Adipocyte (in vitro differentiated cells): ENCODE measurements at regions not wholly inside any gene's neighbourhood (a gene's known extent, or its start where the extent isn't known, plus 50 kb on each side); places are given as distances from the start of the nearest gene placed in this dataset.
"Not testable (repeated sequence)": the region's sequence is repeated elsewhere in the genome, so short reads cannot be mapped to it uniquely, and the experiment has no call there.

Source experiments
- DNase-seq: peaks from one replicate; pipeline ENCODE4 v3.0.0-alpha.2; 2015; ENCODE audit warnings: low read depth
- H3K27me3 ChIP-seq: replicated peaks from 2 replicates; pipeline ENCODE4 v1.7.0; 2013; ENCODE audit warnings: mild to moderate bottlenecking, low read length, moderate library complexity; ENCODE audit not compliant: control insufficient read depth, insufficient read depth
- H3K36me3 ChIP-seq: 2 replicates; pipeline ENCODE4 v1.7.0; 2013; ENCODE audit warnings: low read length, mild to moderate bottlenecking, moderate library complexity; ENCODE audit not compliant: control insufficient read depth, insufficient read depth, severe bottlenecking
- H3K4me1 ChIP-seq: 2 replicates; pipeline ENCODE4 v1.7.0; 2013; ENCODE audit warnings: mild to moderate bottlenecking, low read length, moderate library complexity; ENCODE audit not compliant: control insufficient read depth, insufficient read depth
- H3K4me3 ChIP-seq: 2 replicates; pipeline ENCODE4 v1.7.0; 2013; ENCODE audit warnings: mild to moderate bottlenecking, low read length, moderate library complexity
- H3K9ac ChIP-seq: 2 replicates; pipeline ENCODE4 v1.7.0; 2013; ENCODE audit warnings: mild to moderate bottlenecking, low read length, moderate library complexity
- H3K9me3 ChIP-seq: 2 replicates; pipeline ENCODE4 v1.7.0; 2013; ENCODE audit warnings: mild to moderate bottlenecking, low read length, moderate library complexity; ENCODE audit not compliant: control insufficient read depth

DNA sequence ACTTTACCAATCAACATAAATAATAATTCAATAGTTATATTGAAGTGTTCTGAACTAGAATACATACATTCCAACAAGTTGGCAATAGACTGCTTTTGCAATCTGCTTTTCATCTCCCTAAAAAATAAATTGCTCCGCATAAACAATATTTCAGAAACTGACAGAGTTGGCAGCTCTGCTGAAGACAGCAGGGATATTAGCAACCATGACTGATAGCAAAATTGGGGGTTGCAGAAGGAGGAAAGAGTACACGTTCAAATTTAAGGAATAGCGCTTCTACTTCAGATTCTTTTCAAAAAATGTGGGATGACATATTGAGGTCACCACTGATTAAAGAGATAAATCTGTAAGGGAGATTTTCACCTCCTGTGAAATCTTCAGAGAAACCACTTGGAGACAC, 521.2 kb downstream of the DTWD2 start:
- no peak for DNase-seq
- no peaks in the 10 kb centered on the region for H3K4me1 ChIP-seq

DNA sequence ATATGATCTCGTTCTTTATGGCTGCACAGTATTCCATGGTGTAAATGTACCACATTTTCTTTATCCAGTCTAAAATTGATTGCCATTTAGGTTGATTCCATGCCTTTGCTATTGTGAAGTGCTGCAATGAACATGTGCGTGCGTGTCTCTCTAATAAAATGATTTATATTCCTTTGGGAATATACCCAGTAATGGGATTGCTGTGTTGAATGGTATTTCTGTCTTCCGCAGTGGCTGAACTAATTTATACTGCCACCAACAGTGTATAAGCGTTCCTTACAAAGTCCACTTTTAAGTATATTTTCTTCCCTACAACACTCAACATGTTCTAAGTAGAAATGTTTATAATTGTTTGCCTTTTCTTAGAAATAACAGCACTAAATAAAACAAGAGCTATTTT, 521.9 kb downstream of the DTWD2 start:
- Histone ChIP-seq H3K27me3 (no peaks in the 10 kb centered on the region), H3K9me3 (no peaks in the 10 kb centered on the region), H3K36me3 (no peaks in the 10 kb centered on the region), H3K9ac (no peak overlapping the region), H3K4me3 (no peak overlapping the region), H3K4me1 (no peaks in the 10 kb centered on the region)
- no peak for DNase-seq

More for the DNA sequence above, 521.2 kb downstream of the DTWD2 start:
- H3K4me3 ChIP-seq = no peak overlapping the region
- H3K36me3 ChIP-seq = no peaks in the 10 kb centered on the region
- no peak overlapping the region for H3K9ac ChIP-seq
- no peaks in the 10 kb centered on the region for H3K9me3 ChIP-seq
- no peaks in the 10 kb centered on the region for H3K27me3 ChIP-seq

DNA sequence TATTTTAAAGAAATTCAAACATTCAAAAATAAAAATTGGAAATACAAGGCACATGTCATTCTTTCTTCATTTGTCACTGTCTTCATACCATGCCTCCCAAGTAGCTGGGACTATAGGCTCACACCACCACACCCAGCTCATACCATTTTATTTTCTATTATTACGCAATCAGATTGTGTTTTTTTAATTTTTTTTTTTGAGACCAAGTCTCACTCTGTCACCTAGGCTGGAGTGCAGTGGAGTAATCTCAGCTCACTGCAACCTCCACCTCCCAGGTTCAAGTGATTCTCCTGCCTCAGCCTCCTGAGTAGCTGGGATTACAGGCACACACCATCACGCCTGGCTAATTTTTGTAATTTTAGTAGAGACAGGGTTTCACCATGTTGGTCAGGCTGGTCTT, 526.1 kb downstream of the DTWD2 start:
- H3K27me3 ChIP-seq, DNase-seq, H3K4me1 ChIP-seq, H3K36me3 ChIP-seq, H3K9me3 ChIP-seq, H3K9ac ChIP-seq, H3K4me3 ChIP-seq: not testable (repeated sequence)

DNA sequence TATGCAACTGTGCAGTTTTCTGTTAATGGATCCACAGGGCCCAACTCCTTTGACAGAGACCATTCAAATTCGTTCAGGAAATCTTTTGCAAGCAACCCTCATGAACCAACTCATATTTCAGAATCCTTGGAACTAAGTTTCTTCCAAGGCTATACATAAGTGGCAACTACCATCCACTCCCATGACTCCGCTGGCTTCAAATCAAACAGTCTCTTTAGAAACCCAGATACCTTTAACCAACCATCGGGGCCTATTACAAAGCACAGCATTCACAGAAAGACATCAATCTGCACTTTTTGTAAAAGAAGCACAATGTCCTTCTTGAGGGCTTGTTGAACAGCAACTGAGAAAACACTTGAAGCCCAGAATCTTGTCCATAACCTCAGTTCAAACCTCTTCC, 526.9 kb downstream of the DTWD2 start:
- Histone ChIP-seq H3K27me3 (no peaks in the 10 kb centered on the region), H3K36me3 (no peaks in the 10 kb centered on the region), H3K4me1 (no peaks in the 10 kb centered on the region), H3K9ac (no peak overlapping the region), H3K9me3 (no peaks in the 10 kb centered on the region), H3K4me3 (no peak overlapping the region)
- no peak for DNase-seq

DNA sequence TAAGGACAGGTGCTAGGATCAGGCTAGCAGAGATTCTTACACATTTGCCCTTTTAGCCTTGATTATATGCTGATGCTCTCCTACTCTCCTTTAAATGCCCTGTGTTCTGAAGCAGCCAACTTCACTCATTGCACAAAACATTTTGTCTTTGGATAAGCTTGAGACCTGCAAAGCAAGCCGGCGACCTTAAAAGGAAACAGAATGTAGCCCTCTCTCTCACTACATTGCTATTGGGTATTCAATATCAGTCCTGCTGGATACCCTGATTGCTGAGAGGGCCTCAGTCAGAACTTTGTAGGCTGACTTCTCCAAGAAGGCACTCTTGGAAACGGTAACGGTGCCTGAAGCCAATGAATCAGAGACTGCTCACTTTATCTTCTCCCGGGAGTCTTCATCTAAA, 528.9 kb downstream of the DTWD2 start:
- Histone ChIP-seq H3K27me3 (no peaks in the 10 kb centered on the region), H3K4me3 (no peak overlapping the region), H3K9me3 (no peaks in the 10 kb centered on the region), H3K4me1 (no peaks in the 10 kb centered on the region), H3K36me3 (no peaks in the 10 kb centered on the region), H3K9ac (no peak overlapping the region)
- DNase-seq = no peak

DNA sequence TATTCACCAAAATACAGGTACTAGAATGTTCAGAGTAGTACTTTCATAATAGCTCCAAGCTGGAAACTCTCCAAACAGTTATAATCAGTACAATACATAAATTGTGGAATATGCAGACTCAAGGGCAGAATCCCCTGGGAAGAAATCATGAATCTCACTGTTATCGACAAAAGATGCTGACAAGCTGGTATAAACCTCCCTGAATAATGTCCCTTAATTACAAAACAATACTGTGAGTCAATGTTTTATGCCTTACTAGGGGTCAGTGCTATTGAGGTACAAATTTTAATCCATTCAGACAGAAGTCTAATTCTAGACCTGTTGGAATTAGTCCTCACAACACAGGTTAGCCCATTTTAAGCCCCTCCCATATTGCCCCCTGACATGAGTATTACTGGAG, 532.3 kb downstream of the DTWD2 start:
- H3K9me3 ChIP-seq = no peaks in the 10 kb centered on the region
- no peak overlapping the region for H3K4me3 ChIP-seq
- no peak overlapping the region for H3K9ac ChIP-seq
- no peaks in the 10 kb centered on the region for H3K4me1 ChIP-seq
- no peaks in the 10 kb centered on the region for H3K36me3 ChIP-seq
- DNase-seq = no peak
- H3K27me3 ChIP-seq = no peaks in the 10 kb centered on the region

DNA sequence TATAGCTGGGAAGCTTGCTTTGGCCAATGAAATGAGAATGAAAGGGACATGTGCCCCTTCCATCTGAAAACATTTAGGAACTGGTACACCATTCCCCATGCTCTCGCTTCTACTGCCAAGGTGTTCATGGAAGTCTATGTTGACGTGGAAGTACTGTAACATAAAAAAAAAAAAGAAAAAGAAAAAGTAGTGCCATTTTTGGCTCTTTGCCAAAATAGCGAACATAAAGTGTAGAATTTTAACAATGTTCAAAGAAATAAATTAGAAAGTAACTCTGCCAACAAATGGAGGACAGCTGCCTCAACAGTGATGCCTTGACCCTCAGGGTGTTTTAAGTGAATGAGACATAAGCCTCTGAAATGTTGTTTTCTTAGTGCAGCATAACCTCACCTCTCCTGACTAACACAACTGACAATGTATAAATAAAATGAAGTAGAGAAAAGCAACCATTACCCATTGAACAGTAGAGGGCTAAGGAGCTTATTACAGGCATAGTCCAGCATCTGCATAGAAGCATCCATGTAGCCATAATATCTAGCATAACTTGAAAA, 536.6 kb downstream of the DTWD2 start:
- Histone ChIP-seq H3K4me3 (no peak overlapping the region), H3K27me3 (no peaks in the 10 kb centered on the region)
- DNase-seq = no peak

DNA sequence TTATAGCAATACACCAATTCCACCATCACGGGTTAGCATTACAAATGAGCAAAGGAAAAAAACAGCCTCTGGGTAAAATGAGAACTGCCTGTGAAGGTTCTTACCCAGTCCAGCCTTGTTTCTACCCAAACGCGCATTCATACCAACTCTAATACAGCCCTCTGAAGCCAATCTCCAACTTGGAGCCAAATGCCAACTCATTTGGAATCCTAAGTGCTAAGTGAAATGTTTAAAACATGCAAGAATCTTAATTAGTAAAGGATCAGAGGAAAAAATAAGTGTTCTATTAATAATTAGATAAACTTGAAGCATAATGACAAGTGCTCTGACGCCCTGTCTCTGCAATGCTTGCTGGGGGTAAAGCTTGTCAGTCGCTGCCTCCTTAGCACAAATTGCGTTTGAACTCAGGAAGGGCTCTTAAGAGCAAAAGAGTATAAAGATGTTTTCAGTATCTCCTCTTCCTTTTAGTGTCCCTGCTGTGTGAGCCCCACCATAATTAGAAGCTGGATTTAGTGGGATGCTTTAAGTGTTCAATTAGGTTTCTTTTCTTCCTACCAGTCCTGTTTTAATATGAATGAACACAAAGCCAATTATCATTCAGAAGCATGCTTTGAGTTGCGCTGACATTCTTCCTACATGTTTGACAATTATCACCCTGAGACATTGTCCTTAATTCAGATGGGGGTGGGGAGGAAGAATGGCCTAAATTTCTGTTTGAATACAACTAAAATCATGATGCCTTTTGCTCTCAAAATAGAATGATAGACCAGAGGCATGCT, 537.6 kb downstream of the DTWD2 start:
- no peak for DNase-seq
- no peaks in the 10 kb centered on the region for H3K27me3 ChIP-seq
- H3K36me3 ChIP-seq = no peaks in the 10 kb centered on the region
- H3K4me1 ChIP-seq = no peaks in the 10 kb centered on the region
- no peaks in the 10 kb centered on the region for H3K9me3 ChIP-seq
- no peak overlapping the region for H3K9ac ChIP-seq
- no peak overlapping the region for H3K4me3 ChIP-seq

More for the DNA sequence above, 536.6 kb downstream of the DTWD2 start:
- no peaks in the 10 kb centered on the region for H3K4me1 ChIP-seq
- no peaks in the 10 kb centered on the region for H3K9me3 ChIP-seq
- no peaks in the 10 kb centered on the region for H3K36me3 ChIP-seq
- no peak overlapping the region for H3K9ac ChIP-seq

DNA sequence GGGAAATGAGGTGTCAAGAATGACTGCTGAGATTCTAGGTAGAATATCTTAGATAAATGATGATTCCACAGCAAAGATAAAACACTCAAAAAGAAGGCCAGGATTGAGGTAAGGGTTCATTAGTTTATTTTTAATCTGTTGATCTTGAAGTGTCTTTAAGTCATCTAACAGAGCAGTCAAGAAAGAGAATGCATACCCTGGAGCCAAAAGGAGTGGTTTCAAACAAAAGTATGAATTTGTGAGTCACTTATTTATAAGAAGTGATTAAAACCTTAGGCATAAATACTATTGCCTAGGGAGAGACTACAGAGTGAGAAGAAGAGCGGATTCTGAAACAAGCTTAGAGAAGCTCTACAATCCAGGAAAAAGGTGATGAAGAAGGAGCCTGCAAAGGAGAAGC, 541.0 kb downstream of the DTWD2 start:
- no peaks in the 10 kb centered on the region for H3K4me1 ChIP-seq
- H3K36me3 ChIP-seq = no peaks in the 10 kb centered on the region
- no peaks in the 10 kb centered on the region for H3K27me3 ChIP-seq
- no peak for DNase-seq
- no peaks in the 10 kb centered on the region for H3K9me3 ChIP-seq
- no peak overlapping the region for H3K4me3 ChIP-seq
- H3K9ac ChIP-seq = no peak overlapping the region

DNA sequence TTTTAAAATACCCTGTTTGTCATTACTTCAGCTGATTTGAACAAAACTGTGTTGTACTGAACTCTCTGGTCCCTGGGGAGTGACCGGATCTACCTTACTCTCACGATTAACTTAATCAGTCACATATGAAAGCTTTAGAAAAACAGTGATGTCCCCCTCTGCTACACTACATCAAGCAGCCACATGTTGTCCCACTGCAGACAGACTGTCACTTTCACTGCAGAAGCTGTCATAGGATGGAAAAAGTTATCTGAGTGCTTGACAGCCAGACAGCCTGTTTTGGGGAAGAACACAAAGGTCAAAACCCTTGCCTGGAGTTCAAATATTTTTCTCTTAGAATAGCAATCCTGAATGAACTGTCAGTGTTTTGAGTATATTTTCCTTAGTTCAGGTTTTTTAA, 546.4 kb downstream of the DTWD2 start:
- no peaks in the 10 kb centered on the region for H3K36me3 ChIP-seq
- H3K9me3 ChIP-seq = peaks cover 2% of the 10 kb centered on the region
- no peak overlapping the region for H3K9ac ChIP-seq
- no peaks in the 10 kb centered on the region for H3K4me1 ChIP-seq
- H3K4me3 ChIP-seq = no peak overlapping the region
- DNase-seq = no peak
- peaks cover 4% of the 10 kb centered on the region for H3K27me3 ChIP-seq

DNA sequence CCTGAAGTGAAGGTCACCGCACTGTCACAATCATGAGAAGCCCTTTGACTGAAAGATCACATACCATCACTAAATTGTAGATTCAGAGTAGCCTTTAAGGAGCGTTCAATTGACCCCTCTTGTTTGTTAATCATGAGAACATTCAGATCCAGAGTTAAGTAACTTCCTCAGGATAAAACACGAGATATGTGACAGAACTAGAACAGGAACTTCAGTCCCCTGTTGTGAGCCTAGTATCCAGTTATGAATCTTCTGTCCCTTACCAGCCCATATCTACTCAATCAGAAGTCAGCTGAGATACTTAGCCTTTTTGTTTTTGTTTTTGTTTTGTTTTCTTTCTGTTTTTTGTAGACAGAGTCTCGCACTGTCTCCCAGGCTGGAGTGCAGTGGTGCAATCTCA, 547.3 kb downstream of the DTWD2 start:
- H3K4me3 ChIP-seq = no peak overlapping the region
- H3K9ac ChIP-seq = no peak overlapping the region
- peaks cover 4% of the 10 kb centered on the region for H3K27me3 ChIP-seq
- no peaks in the 10 kb centered on the region for H3K4me1 ChIP-seq
- H3K36me3 ChIP-seq = no peaks in the 10 kb centered on the region
- no peak for DNase-seq
- peaks cover 2% of the 10 kb centered on the region for H3K9me3 ChIP-seq

DNA sequence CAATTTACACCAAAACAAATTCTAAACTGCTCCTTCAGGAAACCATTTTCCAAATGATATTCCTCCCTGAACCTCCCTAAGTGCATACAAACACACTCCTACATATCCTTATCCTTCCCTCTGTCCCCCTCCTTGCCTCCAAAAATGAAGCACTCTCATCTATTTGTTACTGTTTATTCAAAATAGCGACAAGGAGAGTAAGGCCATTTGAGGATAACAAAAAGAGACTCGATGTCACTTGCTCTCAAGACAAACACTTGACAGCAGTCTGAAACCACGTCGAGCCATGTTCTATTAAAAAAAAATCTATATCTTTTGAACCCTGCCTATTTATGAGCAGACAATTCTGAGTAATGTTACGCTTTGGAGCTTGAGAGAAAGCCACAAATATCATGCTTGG, 547.9 kb downstream of the DTWD2 start:
- peaks cover 2% of the 10 kb centered on the region for H3K9me3 ChIP-seq
- no peaks in the 10 kb centered on the region for H3K36me3 ChIP-seq
- no peak overlapping the region for H3K9ac ChIP-seq
- H3K4me1 ChIP-seq = no peaks in the 10 kb centered on the region
- DNase-seq = no peak
- peaks cover 4% of the 10 kb centered on the region for H3K27me3 ChIP-seq
- H3K4me3 ChIP-seq = no peak overlapping the region
